IMR-90 (cell line): ENCODE measurements at regions not wholly inside any gene's neighbourhood (a gene's known extent, or its start where the extent isn't known, plus 50 kb on each side); places are given as distances from the start of the nearest gene placed in this dataset.
A peak's percentile ranks its signal among the peaks of the same experiment; 100 is the strongest.

Experiments
- ATAC-seq: fragments of 200-7000 bp; cut with Tn5 transposase; 2 replicates; pipeline ENCODE4 v1.9.1; 2020; ENCODE audit warnings: low read depth, mild to moderate bottlenecking, moderate library complexity
- BruUV-seq: library from RNA; stranded (reverse); fragments of 400-500 nt; replicated peaks from 2 replicates; lab custom pipeline; 2021; lab: Mats Ljungman, UMichigan
- CTCF ChIA-PET: fragments of 300-600 bp; formaldehyde crosslinking; extraction: SDS; loops from one replicate; lab custom pipeline; 2021; ENCODE audit warnings: antibody characterized with exemption; lab: Yijun Ruan, JAX
- POLR2A ChIA-PET: fragments of 300-600 bp; sonication (Branson Sonifier 250); formaldehyde crosslinking; loops from one replicate; lab custom pipeline; 2022; ENCODE audit warnings: antibody characterized with exemption; ENCODE audit not compliant: unreplicated experiment; lab: Charles Lee
- DNase-seq: peaks from one replicate; pipeline ENCODE4 v3.0.0; 2013
- H2AFZ ChIP-seq: replicated peaks from 2 replicates; pipeline ENCODE3; 2013; ENCODE audit warnings: low read length, mild to moderate bottlenecking; ENCODE audit not compliant: poor library complexity
- H2AK5ac ChIP-seq: 2 replicates; pipeline ENCODE4 v1.6.1; 2013; ENCODE audit warnings: low read depth, low read length, inconsistent platforms
- H2AK9ac ChIP-seq: replicated peaks from 2 replicates; pipeline ENCODE3; 2013; ENCODE audit warnings: mild to moderate bottlenecking, low read depth, low read length, moderate library complexity; ENCODE audit not compliant: poor library complexity
- H2BK120ac ChIP-seq: 2 replicates; pipeline ENCODE4 v1.6.1; 2013; ENCODE audit warnings: low read depth, low read length, inconsistent platforms
- H2BK15ac ChIP-seq: 3 replicates; pipeline ENCODE4 v1.6.1; 2013; ENCODE audit warnings: low read depth, low read length, inconsistent platforms
- H2BK20ac ChIP-seq: 2 replicates; pipeline ENCODE4 v1.6.1; 2013; ENCODE audit warnings: low read depth, mild to moderate bottlenecking, inconsistent platforms, low read length, moderate library complexity
- H2BK5ac ChIP-seq: 2 replicates; pipeline ENCODE4 v1.6.1; 2013; ENCODE audit warnings: mild to moderate bottlenecking, low read depth, low read length, inconsistent platforms; ENCODE audit not compliant: poor library complexity, severe bottlenecking
- H3K14ac ChIP-seq: replicated peaks from 2 replicates; pipeline ENCODE4 v1.6.1; 2013; ENCODE audit warnings: low read depth, low read length, inconsistent platforms
- H3K18ac ChIP-seq: 2 replicates; pipeline ENCODE4 v1.6.1; 2013; ENCODE audit warnings: low read depth, low read length, control low read depth
- H3K23ac ChIP-seq: 2 replicates; pipeline ENCODE4 v1.6.1; 2013; ENCODE audit warnings: low read depth, low read length, inconsistent platforms
- H3K27ac ChIP-seq: 2 replicates; pipeline ENCODE4 v1.5.1; 2013; ENCODE audit warnings: mild to moderate bottlenecking, control low read depth, low read length; ENCODE audit not compliant: insufficient read depth
- H3K27me3 ChIP-seq: 2 replicates; pipeline ENCODE4 v1.6.1; 2013; ENCODE audit warnings: low read length; ENCODE audit not compliant: control insufficient read depth, insufficient read depth
- H3K36me3 ChIP-seq: 2 replicates; pipeline ENCODE4 v1.6.1; 2013; ENCODE audit warnings: low read length, mixed read lengths; ENCODE audit not compliant: control insufficient read depth, insufficient read depth
- H3K4ac ChIP-seq: 2 replicates; pipeline ENCODE4 v1.6.1; 2013; ENCODE audit warnings: low read depth, low read length, inconsistent platforms
- H3K4me1 ChIP-seq: 2 replicates; pipeline ENCODE4 v1.6.1; 2013; ENCODE audit warnings: low read length, mixed read lengths; ENCODE audit not compliant: control insufficient read depth, insufficient read depth
- H3K4me2 ChIP-seq: 2 replicates; pipeline ENCODE4 v1.6.1; 2013; ENCODE audit warnings: low read depth, mild to moderate bottlenecking, control low read depth, low read length, moderate library complexity
- H3K4me3 ChIP-seq: 2 replicates; pipeline ENCODE4 v1.5.1; 2013; ENCODE audit warnings: low read depth, mild to moderate bottlenecking, control low read depth, low read length, moderate library complexity; ENCODE audit not compliant: insufficient read depth
- H3K56ac ChIP-seq: 2 replicates; pipeline ENCODE4 v1.6.1; 2013; ENCODE audit warnings: low read length, inconsistent platforms; ENCODE audit not compliant: insufficient read depth; ENCODE audit errors: extremely low read depth
- H3K79me1 ChIP-seq, 2 experiments: 2 replicates each; pipeline ENCODE4 v1.6.1; 2013; ENCODE audit warnings: low read length in 2 of 2, inconsistent platforms in 1 of 2, low read depth in 1 of 2
- H3K9ac ChIP-seq: 2 replicates; pipeline ENCODE4 v1.6.1; 2013; ENCODE audit warnings: low read depth, low read length, control low read depth
- H3K9me1 ChIP-seq: 2 replicates; pipeline ENCODE4 v1.6.1; 2013; ENCODE audit warnings: low read length, inconsistent platforms; ENCODE audit not compliant: insufficient read depth
- H3K9me3 ChIP-seq: 2 replicates; pipeline ENCODE4 v1.6.1; 2013; ENCODE audit warnings: low read length; ENCODE audit not compliant: control insufficient read depth, insufficient read depth
- H4K20me1 ChIP-seq: 2 replicates; pipeline ENCODE4 v1.6.1; 2013; ENCODE audit warnings: low read length, inconsistent platforms; ENCODE audit not compliant: insufficient read depth
- H4K5ac ChIP-seq: 2 replicates; pipeline ENCODE4 v1.6.1; 2013; ENCODE audit warnings: mild to moderate bottlenecking, low read depth, low read length, control low read depth
- H4K8ac ChIP-seq, 2 experiments: 2 replicates each; pipeline ENCODE4 v1.6.1; 2013; ENCODE audit warnings: low read depth in 2 of 2, low read length in 2 of 2, control low read depth in 1 of 2, inconsistent platforms in 1 of 2
- H4K91ac ChIP-seq: 2 replicates; pipeline ENCODE4 v1.6.1; 2013; ENCODE audit warnings: low read depth, low read length, inconsistent platforms; ENCODE audit not compliant: insufficient read depth
- MAFK ChIP-seq: IDR thresholded peaks from 2 replicates; pipeline ENCODE4 v1.6.1; 2012; ENCODE audit warnings: low read depth, low read length, improper control_type of control experiment
- MXI1 ChIP-seq: IDR thresholded peaks from 2 replicates; pipeline ENCODE4 v1.6.1; 2012; ENCODE audit warnings: low read depth, mild to moderate bottlenecking, low read length, moderate library complexity, borderline replicate concordance
- WGBS, 2 experiments: methylation state at CpG; one replicate each; pipeline versions ENCODE4 v1.1.5 to v1.1.7; 2013; ENCODE audit warnings: missing lambda C conversion rate in 2 of 2; ENCODE audit not compliant: insufficient read length in 1 of 2; ENCODE audit errors: extremely low coverage in 2 of 2; 5-methylcytosine and 5-hydroxymethylcytosine counted together
- dilution Hi-C: fragments of 300-500 bp; cut with HindIII; formaldehyde crosslinking; loops from one replicate; pipeline ENCODE4 v1.14.3; 2018; ENCODE audit warnings: low sequenced_read_pairs; ENCODE audit not compliant: unreplicated experiment
- in situ Hi-C: fragments of 300-500 bp; cut with MboI; formaldehyde crosslinking; loops from 3 replicates; pipeline ENCODE4 v1.14.3; 2019; ENCODE audit warnings: low sequenced_read_pairs, inconsistent platforms, mixed read lengths
- intact Hi-C: fragments of 100-400 bp; cut with micrococcal nuclease; formaldehyde crosslinking; loops from 2 replicates; pipeline ENCODE4 v1.10.0; 2022

GRCh38 chr14:89509891-89510290, 92.9 kb upstream of the FOXN3 start:
- Histone ChIP-seq H2AK5ac (peak overlapping the region; percentile 98; the same call in 1 of the 2 replicates), H4K20me1 (peaks cover 4% of the 10 kb centered on the region), H3K9me3 (no peaks in the 10 kb centered on the region), H3K9me1 (peaks cover 30% of the 10 kb centered on the region), H3K4me2 (no peak overlapping the region), H3K9ac (no peak overlapping the region), H3K36me3 (peaks cover 2% of the 10 kb centered on the region; the same call in 1 of the 2 replicates), H3K27ac (no peak overlapping the region), H2AFZ (peak overlapping the region; percentile 54), H3K23ac (peak overlapping the region; percentile 82), H2BK20ac (peak overlapping the region; percentile 64), H3K4me3 (no peak overlapping the region), H3K79me1 (peaks cover 25 to 63% of the 10 kb centered on the region in 2 experiments), H3K27me3 (no peaks in the 10 kb centered on the region), H3K4me1 (peaks cover 27% of the 10 kb centered on the region), H4K91ac (peak overlapping the region; percentile 85), H2BK5ac (peak overlapping the region; percentile 52), H2BK15ac (peak overlapping the region; percentile 94; the same call in 2 of the 3 replicates), H4K8ac (peak overlapping the region; percentile 57 to 80; a peak in 3 of 4 replicates), H4K5ac (peak overlapping the region; percentile 3; the same call in 1 of the 2 replicates), H3K4ac (peak overlapping the region; percentile 62), H3K14ac (peak overlapping the region; percentile 72), H2AK9ac (peak overlapping the region; percentile 14), H3K56ac (no peak overlapping the region), H2BK120ac (peak overlapping the region; percentile 78), H3K18ac (peak overlapping the region; percentile 61; the same call in 1 of the 2 replicates)
- ATAC-seq (peak; percentile 41), DNase-seq (peak; percentile 85)
- 0 out of 2 replicates have a peak, but pooled peaks have one; percentile 26 for TF ChIP-seq MXI1
- TF ChIP-seq MAFK, result no peak
- intact Hi-C loops (no loop called here), dilution Hi-C loops (no loop called here), in situ Hi-C loops (no loop called here)
- no TSS peak for BruUV-seq
- POLR2A ChIA-PET, result no interaction called here
- CTCF ChIA-PET, result no interaction called here
- WGBS, 2 experiments, result no CpG with 5 or more reads among the region's 3 CpGs
